Esophagus squamous epithelium (tissue), 5 donors: ENCODE measurements at regions not wholly inside any gene's neighbourhood (a gene's known extent, or its start where the extent isn't known, plus 50 kb on each side); places are given as distances from the start of the nearest gene placed in this dataset.

ENCODE experiments used
- DNase-seq: peaks from one replicate; lab custom pipeline; 2025; lab: John Stamatoyannopoulos, UW
- H3K27ac ChIP-seq, 4 donors: fragments of 200-600 bp; sonication (generic); one replicate each; pipeline ENCODE4 v1.5.1; 2016 to 2019; ENCODE audit warnings: mild to moderate bottlenecking in 1 of 4
- H3K27me3 ChIP-seq, 4 donors: fragments of 200-600 bp; sonication (generic); 1 replicate in 3 of 4; 2 replicates in 1 of 4; pipeline versions ENCODE4 v1.5.1 to v1.6.0; 2017 to 2021; ENCODE audit warnings: antibody characterized with exemption in 1 of 4
- H3K36me3 ChIP-seq, 3 donors: fragments of 200-600 bp; sonication (generic); one replicate each; pipeline ENCODE4 v1.5.1; 2016 to 2019
- H3K4me1 ChIP-seq, 3 donors: fragments of 200-600 bp; sonication (generic); one replicate each; pipeline ENCODE4 v1.5.1; 2017 to 2019
- H3K4me3 ChIP-seq, 4 donors: fragments of 200-600 bp; sonication (generic); 1 replicate in 3 of 4; 2 replicates in 1 of 4; pipeline ENCODE4 v1.5.1; 2016 to 2019; ENCODE audit warnings: mild to moderate bottlenecking in 2 of 4, moderate library complexity in 1 of 4
- H3K9me3 ChIP-seq, 3 donors: fragments of 200-600 bp; sonication (generic); one replicate each; pipeline ENCODE4 v1.5.1; 2016 to 2019
- CTCF ChIP-seq, 6 experiments: fragments of 450-650 bp in 4 of 6; fragments of 200-600 bp in 2 of 6; sonication (generic) in 2 of 6; IDR thresholded peaks; one replicate each; pipeline ENCODE4 v1.5.1; 2016 to 2019; ENCODE audit warnings: antibody characterized with exemption in 6 of 6, mild to moderate bottlenecking in 4 of 6, moderate library complexity in 4 of 6
- POLR2A ChIP-seq, 4 donors: fragments of 450-650 bp; IDR thresholded peaks; one replicate each; pipeline ENCODE4 v1.6.1; 2017; ENCODE audit warnings: antibody characterized with exemption in 4 of 4, mild to moderate bottlenecking in 4 of 4, moderate library complexity in 3 of 4
- WGBS, 2 donors: methylation state at CpG; one replicate each; pipeline ENCODE4 v1.1.5; 2018; 5-methylcytosine and 5-hydroxymethylcytosine counted together
- intact Hi-C: fragments of 100-400 bp; cut with DNase I; formaldehyde crosslinking; loops from one replicate; pipeline ENCODE4 v1.15.0; 2022
- donor health status: DM: yes; HTN: yes; CAD: no.

DNA sequence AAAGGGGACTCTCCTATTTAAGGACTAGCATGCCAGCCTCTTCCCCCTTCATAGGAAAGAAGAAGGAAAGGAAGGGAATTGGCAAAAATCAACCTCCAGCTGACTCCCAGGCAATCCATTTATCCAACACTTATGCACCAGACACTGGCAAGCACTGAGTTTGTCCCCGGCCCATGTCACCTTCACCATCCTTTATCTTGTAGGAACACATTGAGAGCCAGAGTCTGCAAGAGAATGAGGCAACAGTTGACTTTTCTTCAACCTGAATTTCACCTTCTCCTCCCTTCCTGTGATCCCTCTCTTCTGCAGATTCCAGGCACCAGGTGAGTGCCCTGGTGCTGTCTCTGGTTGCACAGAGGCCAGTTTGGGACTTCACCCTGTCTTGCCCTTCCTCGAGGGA is 264.3 kb upstream of the ECI2 start:
- peaks cover 13 to 25% (median 19%) of the 10 kb centered on the region in 3 donors for H3K4me1 ChIP-seq

GRCh38 chr6:4398791-4399190 is 263.4 kb upstream of the ECI2 start:
- H3K4me1 ChIP-seq = peaks cover 13 to 25% (median 19%) of the 10 kb centered on the region in 3 donors
- no peak for DNase-seq
- H3K36me3 ChIP-seq = no peaks in the 10 kb centered on the region
- no peak overlapping the region for H3K27ac ChIP-seq
- 75 to 83% methylated on average over 1 to 3 of the region's 3 CpGs for WGBS, 2 donors
- no peak for TF ChIP-seq CTCF (IDR thresholded peaks at IDR 0.05)
- no peak for TF ChIP-seq POLR2A (IDR thresholded peaks at IDR 0.05)
- intact Hi-C loops = no loop called here
- H3K27me3 ChIP-seq = no peaks in the 10 kb centered on the region
- no peaks in the 10 kb centered on the region for H3K9me3 ChIP-seq
- no peak overlapping the region for H3K4me3 ChIP-seq

More for the DNA sequence above, 264.3 kb upstream of the ECI2 start:
- H3K36me3 ChIP-seq = no peaks in the 10 kb centered on the region
- H3K4me3 ChIP-seq = no peak overlapping the region
- no peak for TF ChIP-seq CTCF (IDR thresholded peaks at IDR 0.05)
- TF ChIP-seq POLR2A (IDR thresholded peaks at IDR 0.05) = no peak
- H3K27ac ChIP-seq = no peak overlapping the region
- intact Hi-C loops = no loop called here
- no peaks in the 10 kb centered on the region for H3K9me3 ChIP-seq
- 67 to 100% methylated on average over 1 to 2 of the region's 2 CpGs for WGBS, 2 donors
- no peak for DNase-seq
- no peaks in the 10 kb centered on the region for H3K27me3 ChIP-seq

- Histone ChIP-seq H3K27ac (no peak overlapping the region), H3K27me3 (no peaks in the 10 kb centered on the region), H3K4me1 (peaks cover 1 to 11% (median 9%) of the 10 kb centered on the region in 3 donors), H3K36me3 (no peaks in the 10 kb centered on the region), H3K4me3 (no peak overlapping the region), H3K9me3 (no peaks in the 10 kb centered on the region)
- intact Hi-C loops = no loop called here
- 53 to 77% methylated on average over 3 to 5 of the region's 5 CpGs for WGBS, 2 donors
- TF ChIP-seq POLR2A (IDR thresholded peaks at IDR 0.05) (no peak), CTCF (IDR thresholded peaks at IDR 0.05) (no peak)
- no peak for DNase-seq
Observed at GRCh38 chr6:4397307-4397706, 261.9 kb upstream of the ECI2 start.

DNA sequence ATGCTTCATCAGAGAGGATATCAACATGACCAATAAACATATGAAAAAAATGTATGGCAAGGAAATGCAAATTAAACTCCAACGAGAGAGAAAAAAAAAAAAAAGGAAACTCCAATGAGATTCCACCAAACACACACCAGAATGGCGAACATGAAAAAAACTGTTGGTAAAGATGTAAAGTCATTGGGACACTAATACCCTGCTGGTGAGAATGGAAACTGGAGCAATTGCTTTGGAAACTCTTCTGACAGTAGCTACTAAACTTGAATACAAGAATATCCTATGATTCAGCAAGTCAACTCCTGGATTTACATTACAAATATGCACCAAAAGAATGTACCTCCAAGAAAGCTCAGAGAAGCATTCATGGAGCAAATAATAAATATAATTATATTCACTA is 260.7 kb upstream of the ECI2 start:
- H3K27me3 ChIP-seq = no peaks in the 10 kb centered on the region
- intact Hi-C loops = no loop called here
- DNase-seq = no peak
- no peak overlapping the region for H3K27ac ChIP-seq
- H3K36me3 ChIP-seq = no peaks in the 10 kb centered on the region
- H3K4me1 ChIP-seq = no peaks in the 10 kb centered on the region
- TF ChIP-seq CTCF (IDR thresholded peaks at IDR 0.05) = peak in 1 of 6 experiments; percentile 22
- TF ChIP-seq POLR2A (IDR thresholded peaks at IDR 0.05) = no peak
- no peak overlapping the region for H3K4me3 ChIP-seq
- 68 to 75% methylated on average over 2 of the region's 2 CpGs for WGBS, 2 donors
- no peaks in the 10 kb centered on the region for H3K9me3 ChIP-seq

GRCh38 chr6:4395386-4395785 is 260.0 kb upstream of the ECI2 start:
- intact Hi-C loops = no loop called here
- Histone ChIP-seq H3K36me3 (no peaks in the 10 kb centered on the region), H3K4me1 (no peaks in the 10 kb centered on the region), H3K4me3 (no peak overlapping the region), H3K9me3 (no peaks in the 10 kb centered on the region), H3K27me3 (no peaks in the 10 kb centered on the region), H3K27ac (no peak overlapping the region)
- no peak for TF ChIP-seq CTCF (IDR thresholded peaks at IDR 0.05)
- DNase-seq = no peak
- 93 to 100% methylated on average over 1 of the region's 1 CpG for WGBS, 2 donors
